HCT116 (cell line): ENCODE measurements at regions not wholly inside any gene's neighbourhood (a gene's known extent, or its start where the extent isn't known, plus 50 kb on each side); places are given as distances from the start of the nearest gene placed in this dataset.

Experiments used
- ATAC-seq: fragments of 200-7000 bp; cut with Tn5 transposase; 2 replicates; pipeline ENCODE4 v1.9.1; 2020; ENCODE audit warnings: mild to moderate bottlenecking, moderate library complexity
- BruUV-seq: library from RNA; stranded (reverse); fragments of 400-500 nt; replicated peaks from 2 replicates; lab custom pipeline; 2021; lab: Mats Ljungman, UMichigan
- CTCF ChIA-PET: fragments of 300-600 bp; sonication (Branson Sonifier 250); formaldehyde crosslinking; loops from one replicate; lab custom pipeline; 2021; ENCODE audit warnings: antibody characterized with exemption; lab: Charles Lee
- POLR2A ChIA-PET: fragments of 300-600, 350-600 bp; sonication (Branson Sonifier 250); formaldehyde crosslinking; loops from one replicate; lab custom pipeline; 2021; ENCODE audit warnings: antibody characterized with exemption; lab: Charles Lee
- RAD21 ChIA-PET, 2 experiments: fragments of 300-600 bp; sonication (Branson Sonifier 250); formaldehyde crosslinking; loops; one replicate each; lab custom pipeline; 2023; ENCODE audit warnings: low total read pairs in 2 of 2; ENCODE audit not compliant: uncharacterized antibody in 2 of 2, unreplicated experiment in 2 of 2, low non-redundant PET in 1 of 2; lab: Charles Lee
- DNase-seq: peaks from one replicate; pipeline ENCODE4 v3.0.0-alpha.2; 2010; ENCODE audit warnings: low read depth, low spot score
- H2AFZ ChIP-seq: fragments of 200-600 bp; shearing (Covaris generic), sonication (generic); 2 replicates; pipeline ENCODE4 v1.6.1; 2017; ENCODE audit warnings: low read depth, mixed run types, mixed read lengths, antibody characterized with exemption, low read length; ENCODE audit not compliant: poor library complexity, severe bottlenecking
- H3K27ac ChIP-seq: 2 replicates; pipeline ENCODE4 v1.5.1; 2012; ENCODE audit warnings: low read depth, low read length
- H3K27me3 ChIP-seq: fragments of 200-600 bp; sonication (generic); 2 replicates; pipeline ENCODE4 v1.6.1; 2016; ENCODE audit warnings: mixed run types, low read length, mixed read lengths; ENCODE audit not compliant: insufficient read depth
- H3K36me3 ChIP-seq, 2 experiments: fragments of 200-500 bp in 1 of 2; fragments of 200-600 bp in 1 of 2; sonication (Bioruptor generic) in 1 of 2; sonication (generic) in 1 of 2; 2 replicates each; pipeline versions ENCODE4 v1.5.1 to v1.6.1; 2014 to 2016; ENCODE audit warnings: low read length in 2 of 2, inconsistent platforms in 1 of 2, mixed read lengths in 1 of 2, mixed run types in 1 of 2; ENCODE audit not compliant: insufficient read depth in 2 of 2, control insufficient read depth in 1 of 2
- H3K4me1 ChIP-seq, 2 experiments: fragments of 200-600 bp in 1 of 2; sonication (generic) in 1 of 2; 2 replicates each; pipeline versions ENCODE4 v1.5.1 to v1.6.1; 2012 to 2017; ENCODE audit warnings: low read length in 2 of 2, inconsistent platforms in 1 of 2, mild to moderate bottlenecking in 1 of 2, mixed read lengths in 1 of 2, mixed run types in 1 of 2, moderate library complexity in 1 of 2; ENCODE audit not compliant: insufficient read depth in 2 of 2, control insufficient read depth in 1 of 2
- H3K4me2 ChIP-seq: fragments of 200-600 bp; sonication (generic); 2 replicates; pipeline ENCODE4 v1.6.1; 2017; ENCODE audit warnings: mixed run types, low read length, mixed read lengths
- H3K4me3 ChIP-seq, 2 experiments: fragments of 200-600 bp in 1 of 2; sonication (generic) in 1 of 2; replicated peaks in 1 of 2; 2 replicates each; pipeline ENCODE4 v1.5.1; 2011 to 2016; ENCODE audit warnings: low read length in 2 of 2, control low read depth in 1 of 2, low read depth in 1 of 2, mild to moderate bottlenecking in 1 of 2, mixed read lengths in 1 of 2, mixed run types in 1 of 2
- H3K79me2 ChIP-seq: fragments of 200-600 bp; sonication (generic); 2 replicates; pipeline ENCODE4 v1.6.1; 2017; ENCODE audit warnings: mild to moderate bottlenecking, mixed run types, low read length, moderate library complexity, mixed read lengths; ENCODE audit not compliant: insufficient read depth
- H3K9ac ChIP-seq: fragments of 200-600 bp; sonication (generic); 2 replicates; pipeline ENCODE4 v1.6.1; 2016; ENCODE audit warnings: low read length, mixed read lengths
- H3K9me2 ChIP-seq: fragments of 200-600 bp; sonication (generic), shearing (Covaris generic); 2 replicates; pipeline ENCODE4 v1.6.1; 2017; ENCODE audit warnings: mixed run types, mild to moderate bottlenecking, moderate library complexity; ENCODE audit not compliant: insufficient read depth
- H3K9me3 ChIP-seq, 2 experiments: fragments of 200-500 bp in 1 of 2; fragments of 200-600 bp in 1 of 2; sonication (Bioruptor generic) in 1 of 2; sonication (generic) in 1 of 2; 2 replicates each; pipeline ENCODE4 v1.6.1; 2014 to 2017; ENCODE audit warnings: low read length in 2 of 2, mixed read lengths in 2 of 2, inconsistent platforms in 1 of 2, low read depth in 1 of 2, mild to moderate bottlenecking in 1 of 2, mixed run types in 1 of 2, moderate library complexity in 1 of 2; ENCODE audit not compliant: control insufficient read depth in 1 of 2, insufficient read depth in 1 of 2
- H4K20me1 ChIP-seq: fragments of 200-600 bp; sonication (generic), shearing (Covaris generic); 2 replicates; pipeline ENCODE4 v1.6.1; 2017; ENCODE audit warnings: mixed run types, mild to moderate bottlenecking, moderate library complexity; ENCODE audit not compliant: insufficient read depth
- CBX3 ChIP-seq: IDR thresholded peaks from 2 replicates; pipeline ENCODE4 v1.6.1; 2012; ENCODE audit warnings: low read depth
- CEBPB ChIP-seq: IDR thresholded peaks from 2 replicates; pipeline ENCODE4 v1.6.1; 2012; ENCODE audit warnings: low read depth
- EGR1 ChIP-seq: IDR thresholded peaks from 2 replicates; pipeline ENCODE4 v1.6.1; 2012; ENCODE audit warnings: low read depth
- ELF1 ChIP-seq: IDR thresholded peaks from 2 replicates; pipeline ENCODE4 v1.6.1; 2012; ENCODE audit warnings: low read depth, borderline replicate concordance
- EZH2 ChIP-seq: fragments of 200-600 bp; sonication (generic); IDR thresholded peaks from 2 replicates; pipeline ENCODE4 v1.6.1; 2017; ENCODE audit warnings: antibody characterized with exemption, mixed run types
- EZH2phosphoT487 ChIP-seq: fragments of 200-600 bp; IDR thresholded peaks from 2 replicates; pipeline ENCODE4 v1.6.1; 2018; ENCODE audit warnings: antibody characterized with exemption, borderline replicate concordance
- JUND ChIP-seq: IDR thresholded peaks from 2 replicates; pipeline ENCODE4 v1.6.1; 2012
- POLR2A ChIP-seq: IDR thresholded peaks from 2 replicates; pipeline ENCODE4 v1.7.0; 2011; ENCODE audit warnings: borderline replicate concordance; ENCODE audit not compliant: insufficient read depth, insufficient read length; ENCODE audit errors: extremely low read depth
- POLR2AphosphoS5 ChIP-seq: IDR thresholded peaks from 2 replicates; pipeline ENCODE4 v1.6.1; 2011; ENCODE audit warnings: mild to moderate bottlenecking, low read depth, low read length, moderate library complexity
- RAD21 ChIP-seq: IDR thresholded peaks from 2 replicates; pipeline ENCODE4 v1.6.1; 2012; ENCODE audit warnings: low read depth, mild to moderate bottlenecking
- SP1 ChIP-seq: IDR thresholded peaks from 2 replicates; pipeline ENCODE4 v1.6.1; 2012; ENCODE audit warnings: low read depth
- TCF7L2 ChIP-seq: IDR thresholded peaks from 2 replicates; pipeline ENCODE4 v1.7.0; 2011; ENCODE audit warnings: borderline replicate concordance, inconsistent platforms; ENCODE audit not compliant: insufficient read depth, insufficient read length; ENCODE audit errors: extremely low read depth
- YY1 ChIP-seq: IDR thresholded peaks from 2 replicates; pipeline ENCODE4 v1.6.1; 2011; ENCODE audit warnings: low read length, low read depth, moderate library complexity, mild to moderate bottlenecking; ENCODE audit not compliant: insufficient replicate concordance; ENCODE audit errors: extremely low read depth
- ZFX ChIP-seq: fragments of 450-650 bp; IDR thresholded peaks from 2 replicates; pipeline ENCODE4 v1.6.1; 2017
- intact Hi-C: fragments of 100-400 bp; cut with micrococcal nuclease; formaldehyde crosslinking; loops from 2 replicates; pipeline ENCODE4 v1.10.0; 2022
- TF ChIP-seq, protein P1 (sequence below): IDR thresholded peaks from 2 replicates; pipeline ENCODE4 v1.6.1; 2011; ENCODE audit warnings: mild to moderate bottlenecking, low read length, moderate library complexity; ENCODE audit not compliant: insufficient replicate concordance; ENCODE audit errors: extremely low read depth
- TF ChIP-seq, protein P2 (sequence below), 3 experiments: fragments of 200-600 bp in 1 of 3; sonication (generic) in 1 of 3; IDR thresholded peaks in 2 of 3; conservative IDR thresholded peaks in 1 of 3; 2 replicates each; pipeline ENCODE4 v1.5.1; 2012 to 2017; ENCODE audit warnings: low read depth in 2 of 3, low read length in 2 of 3, antibody characterized with exemption in 1 of 3, borderline replicate concordance in 1 of 3, control low read depth in 1 of 3, mild to moderate bottlenecking in 1 of 3, mixed read lengths in 1 of 3, mixed run types in 1 of 3, moderate library complexity in 1 of 3; ENCODE audit not compliant: insufficient read depth in 1 of 3
- TF ChIP-seq, protein P3 (sequence below): IDR thresholded peaks from 2 replicates; pipeline ENCODE4 v1.6.1; 2012; ENCODE audit warnings: low read depth

DNA sequence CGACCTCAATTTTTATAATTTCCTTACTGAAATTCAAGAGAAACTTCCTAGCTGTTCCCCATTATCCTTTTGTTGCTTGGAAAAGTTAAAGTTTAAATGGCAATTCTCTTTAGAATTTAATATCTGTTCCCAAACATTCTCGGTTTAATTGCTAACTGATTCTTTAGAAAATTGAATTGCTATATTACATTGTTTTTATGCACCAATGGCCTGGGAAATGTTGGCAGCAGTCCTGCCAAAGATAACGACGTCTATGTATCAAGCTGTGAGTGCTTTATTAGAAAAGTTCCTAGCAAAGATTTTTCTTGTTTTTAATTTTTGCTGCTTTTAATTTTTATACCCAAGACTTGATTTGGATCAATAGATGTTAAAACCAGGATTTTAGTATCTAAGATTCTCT is 167.8 kb upstream of the HDAC4 start:
- peaks cover 13% of the 10 kb centered on the region; the same call in 1 of the 2 replicates for H3K27me3 ChIP-seq
- no TSS peak for BruUV-seq
- no peak for TF ChIP-seq CBX3
- TF ChIP-seq ELF1: no peak
- no peak for TF ChIP-seq TCF7L2
- no peak for TF ChIP-seq ZFX
- TF ChIP-seq, protein P1, sequence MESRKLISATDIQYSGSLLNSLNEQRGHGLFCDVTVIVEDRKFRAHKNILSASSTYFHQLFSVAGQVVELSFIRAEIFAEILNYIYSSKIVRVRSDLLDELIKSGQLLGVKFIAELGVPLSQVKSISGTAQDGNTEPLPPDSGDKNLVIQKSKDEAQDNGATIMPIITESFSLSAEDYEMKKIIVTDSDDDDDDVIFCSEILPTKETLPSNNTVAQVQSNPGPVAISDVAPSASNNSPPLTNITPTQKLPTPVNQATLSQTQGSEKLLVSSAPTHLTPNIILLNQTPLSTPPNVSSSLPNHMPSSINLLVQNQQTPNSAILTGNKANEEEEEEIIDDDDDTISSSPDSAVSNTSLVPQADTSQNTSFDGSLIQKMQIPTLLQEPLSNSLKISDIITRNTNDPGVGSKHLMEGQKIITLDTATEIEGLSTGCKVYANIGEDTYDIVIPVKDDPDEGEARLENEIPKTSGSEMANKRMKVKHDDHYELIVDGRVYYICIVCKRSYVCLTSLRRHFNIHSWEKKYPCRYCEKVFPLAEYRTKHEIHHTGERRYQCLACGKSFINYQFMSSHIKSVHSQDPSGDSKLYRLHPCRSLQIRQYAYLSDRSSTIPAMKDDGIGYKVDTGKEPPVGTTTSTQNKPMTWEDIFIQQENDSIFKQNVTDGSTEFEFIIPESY: no peak
- TF ChIP-seq JUND: no peak
- TF ChIP-seq, protein P2, sequence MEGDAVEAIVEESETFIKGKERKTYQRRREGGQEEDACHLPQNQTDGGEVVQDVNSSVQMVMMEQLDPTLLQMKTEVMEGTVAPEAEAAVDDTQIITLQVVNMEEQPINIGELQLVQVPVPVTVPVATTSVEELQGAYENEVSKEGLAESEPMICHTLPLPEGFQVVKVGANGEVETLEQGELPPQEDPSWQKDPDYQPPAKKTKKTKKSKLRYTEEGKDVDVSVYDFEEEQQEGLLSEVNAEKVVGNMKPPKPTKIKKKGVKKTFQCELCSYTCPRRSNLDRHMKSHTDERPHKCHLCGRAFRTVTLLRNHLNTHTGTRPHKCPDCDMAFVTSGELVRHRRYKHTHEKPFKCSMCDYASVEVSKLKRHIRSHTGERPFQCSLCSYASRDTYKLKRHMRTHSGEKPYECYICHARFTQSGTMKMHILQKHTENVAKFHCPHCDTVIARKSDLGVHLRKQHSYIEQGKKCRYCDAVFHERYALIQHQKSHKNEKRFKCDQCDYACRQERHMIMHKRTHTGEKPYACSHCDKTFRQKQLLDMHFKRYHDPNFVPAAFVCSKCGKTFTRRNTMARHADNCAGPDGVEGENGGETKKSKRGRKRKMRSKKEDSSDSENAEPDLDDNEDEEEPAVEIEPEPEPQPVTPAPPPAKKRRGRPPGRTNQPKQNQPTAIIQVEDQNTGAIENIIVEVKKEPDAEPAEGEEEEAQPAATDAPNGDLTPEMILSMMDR (IDR thresholded peaks at IDR 0.05 in 2 of 3, conservative IDR thresholded peaks at IDR 0.05 in 1 of 3; ENCODE audit: borderline replicate concordance in 1 of 3, insufficient read depth in 1 of 3, low read depth in 2 of 3, low read length in 2 of 3): no peak
- TF ChIP-seq POLR2A: no peak
- TF ChIP-seq EGR1: no peak
- TF ChIP-seq POLR2AphosphoS5: no peak
- no peak for TF ChIP-seq EZH2
- TF ChIP-seq SP1: no peak
- no peak for TF ChIP-seq EZH2phosphoT487
- TF ChIP-seq, protein P3, sequence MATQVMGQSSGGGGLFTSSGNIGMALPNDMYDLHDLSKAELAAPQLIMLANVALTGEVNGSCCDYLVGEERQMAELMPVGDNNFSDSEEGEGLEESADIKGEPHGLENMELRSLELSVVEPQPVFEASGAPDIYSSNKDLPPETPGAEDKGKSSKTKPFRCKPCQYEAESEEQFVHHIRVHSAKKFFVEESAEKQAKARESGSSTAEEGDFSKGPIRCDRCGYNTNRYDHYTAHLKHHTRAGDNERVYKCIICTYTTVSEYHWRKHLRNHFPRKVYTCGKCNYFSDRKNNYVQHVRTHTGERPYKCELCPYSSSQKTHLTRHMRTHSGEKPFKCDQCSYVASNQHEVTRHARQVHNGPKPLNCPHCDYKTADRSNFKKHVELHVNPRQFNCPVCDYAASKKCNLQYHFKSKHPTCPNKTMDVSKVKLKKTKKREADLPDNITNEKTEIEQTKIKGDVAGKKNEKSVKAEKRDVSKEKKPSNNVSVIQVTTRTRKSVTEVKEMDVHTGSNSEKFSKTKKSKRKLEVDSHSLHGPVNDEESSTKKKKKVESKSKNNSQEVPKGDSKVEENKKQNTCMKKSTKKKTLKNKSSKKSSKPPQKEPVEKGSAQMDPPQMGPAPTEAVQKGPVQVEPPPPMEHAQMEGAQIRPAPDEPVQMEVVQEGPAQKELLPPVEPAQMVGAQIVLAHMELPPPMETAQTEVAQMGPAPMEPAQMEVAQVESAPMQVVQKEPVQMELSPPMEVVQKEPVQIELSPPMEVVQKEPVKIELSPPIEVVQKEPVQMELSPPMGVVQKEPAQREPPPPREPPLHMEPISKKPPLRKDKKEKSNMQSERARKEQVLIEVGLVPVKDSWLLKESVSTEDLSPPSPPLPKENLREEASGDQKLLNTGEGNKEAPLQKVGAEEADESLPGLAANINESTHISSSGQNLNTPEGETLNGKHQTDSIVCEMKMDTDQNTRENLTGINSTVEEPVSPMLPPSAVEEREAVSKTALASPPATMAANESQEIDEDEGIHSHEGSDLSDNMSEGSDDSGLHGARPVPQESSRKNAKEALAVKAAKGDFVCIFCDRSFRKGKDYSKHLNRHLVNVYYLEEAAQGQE: no peak
- no peak for TF ChIP-seq CEBPB
- no peak for TF ChIP-seq YY1
- TF ChIP-seq RAD21: no peak
- no peak overlapping the region for H3K9ac ChIP-seq
- H3K27ac ChIP-seq: no peak overlapping the region
- DNase-seq: no peak
- ChIA-PET CTCF (no interaction called here), RAD21 (no interaction called here), POLR2A (no interaction called here)
- ATAC-seq: no peak
- no peak overlapping the region for H3K4me3 ChIP-seq
- H2AFZ ChIP-seq: no peak overlapping the region
- no peak overlapping the region for H3K4me2 ChIP-seq
- H3K4me1 ChIP-seq: no peaks in the 10 kb centered on the region
- intact Hi-C loops: no loop called here
- no peaks in the 10 kb centered on the region for H3K9me3 ChIP-seq
- H4K20me1 ChIP-seq: no peaks in the 10 kb centered on the region
- H3K9me2 ChIP-seq: no peaks in the 10 kb centered on the region
- H3K36me3 ChIP-seq: no peaks in the 10 kb centered on the region
- H3K79me2 ChIP-seq: no peaks in the 10 kb centered on the region
